Activated CD4-positive, alpha-beta T cell treated with anti-CD3 and anti-CD28 coated beads for 24 hours (primary cell): ENCODE measurements at regions not wholly inside any gene's neighbourhood (a gene's known extent, or its start where the extent isn't known, plus 50 kb on each side); places are given as distances from the start of the nearest gene placed in this dataset.
"Not testable (repeated sequence)": the region's sequence is repeated elsewhere in the genome, so short reads cannot be mapped to it uniquely, and the experiment has no call there.

Experiments used
- DNase-seq, 2 donors: peaks; one replicate each; pipeline ENCODE4 v3.0.0-alpha.2; 2020; ENCODE audit warnings: low read depth in 2 of 2

DNA sequence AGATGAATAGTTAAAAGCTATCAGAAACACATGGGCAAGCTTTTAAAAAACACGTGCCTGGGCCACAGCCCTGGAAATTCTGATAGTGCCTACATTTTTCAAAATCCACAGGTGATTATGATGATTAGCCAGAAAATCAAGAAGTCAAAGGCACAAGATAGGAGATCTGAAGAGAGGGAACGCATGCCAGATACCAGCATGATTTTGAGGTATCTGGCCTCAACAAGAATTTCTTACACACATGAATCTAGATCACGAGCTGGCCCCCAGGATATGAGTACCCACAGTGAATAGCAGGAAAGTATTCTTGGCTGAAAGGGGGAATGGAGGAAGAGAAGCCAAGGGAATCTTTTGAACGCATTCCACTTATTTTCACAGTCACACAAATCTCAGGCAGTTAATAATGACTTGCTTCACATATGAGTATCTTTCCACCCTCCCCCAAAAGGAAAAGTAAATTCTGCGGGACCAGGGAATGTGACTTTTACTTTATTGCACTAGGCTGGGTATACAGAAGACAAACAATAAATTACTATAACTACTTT is 438.2 kb downstream of the BCAT1 start:
- DNase-seq = no peak

DNA sequence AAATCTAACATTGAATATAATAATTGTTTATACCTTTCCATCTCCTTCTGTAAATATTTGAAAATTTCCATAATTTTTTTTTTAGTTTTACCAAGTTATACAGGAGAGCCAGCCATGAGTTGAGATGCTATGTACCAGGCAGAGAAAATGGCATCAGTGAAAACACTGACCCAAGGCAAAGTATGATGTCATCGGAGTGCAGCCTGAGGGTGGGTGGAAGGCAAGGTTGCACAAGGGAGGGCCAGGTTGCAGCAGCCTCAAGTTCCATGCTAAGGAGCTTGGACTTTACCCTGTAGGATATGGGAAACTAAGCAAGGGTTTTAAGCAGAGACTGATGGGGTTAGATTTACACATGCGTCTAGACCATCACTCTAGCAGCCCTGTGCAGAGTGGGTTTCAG is 441.1 kb downstream of the BCAT1 start:
- DNase-seq = no peak

DNA sequence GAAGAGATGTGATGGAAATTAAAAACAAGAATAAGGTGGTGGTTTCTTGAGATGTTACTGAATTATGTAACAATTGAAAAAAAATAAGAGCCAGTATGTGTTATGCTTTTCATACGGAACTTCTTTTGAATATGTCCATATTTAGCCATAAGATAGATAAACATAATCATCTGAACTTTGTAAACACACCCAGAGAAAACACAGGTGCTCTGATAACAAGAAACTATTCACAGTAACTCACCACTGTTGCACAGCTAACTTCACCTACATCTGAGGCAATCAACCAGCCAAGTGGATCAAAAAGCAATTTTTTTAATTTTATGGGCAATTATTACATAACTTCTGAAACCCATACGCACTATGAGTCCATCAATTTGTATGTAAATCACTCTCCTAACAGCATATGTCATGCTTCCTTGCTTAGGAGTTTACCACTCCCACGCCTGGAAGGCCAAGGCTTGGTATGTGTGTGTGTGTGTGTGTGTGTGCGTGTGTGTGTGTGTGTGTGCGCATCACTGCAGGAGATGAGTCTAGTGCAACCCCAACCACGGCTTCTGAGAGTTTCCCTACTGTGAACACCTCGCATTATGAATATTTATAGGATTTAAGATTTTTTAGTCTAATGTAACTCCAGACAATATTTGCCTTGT is 443.4 kb downstream of the BCAT1 start:
- no peak for DNase-seq

DNA sequence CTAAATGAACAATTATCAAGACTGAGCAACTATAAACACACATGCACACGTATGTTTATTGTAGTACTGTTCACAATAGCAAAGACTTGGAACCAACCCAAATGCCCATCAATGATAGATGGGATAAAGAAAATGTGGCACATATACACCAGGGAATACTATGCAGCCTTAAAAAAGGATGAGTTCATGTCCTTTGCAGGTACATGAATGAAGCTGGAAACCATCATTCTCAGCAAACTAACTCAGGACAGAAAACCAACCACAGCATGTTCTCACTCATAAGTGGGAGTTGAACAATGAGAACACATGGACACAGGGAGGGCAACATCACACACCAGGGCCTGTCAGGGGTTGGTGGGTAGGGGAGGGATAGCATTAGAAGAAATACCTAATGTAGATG is 445.4 kb downstream of the BCAT1 start:
- not testable (repeated sequence) for DNase-seq

DNA sequence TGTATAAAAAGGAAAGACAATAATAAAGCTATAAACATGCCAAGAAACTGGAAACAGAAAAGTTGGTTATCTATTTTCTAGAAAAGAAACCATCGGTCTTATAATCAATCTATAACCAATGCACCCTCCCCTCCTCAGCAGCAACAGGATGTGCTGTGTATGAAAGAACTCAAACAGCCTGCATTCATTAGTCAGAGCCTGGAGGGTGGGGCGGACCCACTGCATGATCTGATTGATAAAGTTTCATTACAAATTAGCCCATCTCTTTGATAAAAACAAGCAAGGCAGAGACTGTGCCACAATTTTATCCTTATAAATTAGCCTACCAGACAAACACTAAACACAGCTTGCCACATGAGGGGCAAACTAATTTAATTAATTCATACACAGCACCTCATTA is 448.1 kb downstream of the BCAT1 start:
- DNase-seq = no peak

DNA sequence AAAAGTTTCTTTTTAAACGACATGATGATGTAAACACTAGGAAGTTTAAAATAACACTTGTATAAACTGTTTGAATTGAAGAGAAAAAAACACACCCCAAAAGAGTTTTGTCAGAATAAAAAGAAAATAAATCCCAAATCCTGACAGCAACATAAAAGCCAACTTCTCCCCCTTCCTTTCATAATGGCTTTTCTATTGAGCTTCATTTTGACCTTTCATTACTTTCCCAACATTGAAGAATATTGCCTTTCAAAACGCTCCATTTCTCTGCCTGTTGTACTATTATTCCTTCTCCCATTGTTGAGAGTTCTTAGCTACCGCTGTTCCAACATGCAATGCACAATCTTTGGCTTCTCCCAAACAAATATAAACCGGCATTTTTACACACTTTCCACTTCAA is 448.5 kb downstream of the BCAT1 start:
- no peak for DNase-seq

DNA sequence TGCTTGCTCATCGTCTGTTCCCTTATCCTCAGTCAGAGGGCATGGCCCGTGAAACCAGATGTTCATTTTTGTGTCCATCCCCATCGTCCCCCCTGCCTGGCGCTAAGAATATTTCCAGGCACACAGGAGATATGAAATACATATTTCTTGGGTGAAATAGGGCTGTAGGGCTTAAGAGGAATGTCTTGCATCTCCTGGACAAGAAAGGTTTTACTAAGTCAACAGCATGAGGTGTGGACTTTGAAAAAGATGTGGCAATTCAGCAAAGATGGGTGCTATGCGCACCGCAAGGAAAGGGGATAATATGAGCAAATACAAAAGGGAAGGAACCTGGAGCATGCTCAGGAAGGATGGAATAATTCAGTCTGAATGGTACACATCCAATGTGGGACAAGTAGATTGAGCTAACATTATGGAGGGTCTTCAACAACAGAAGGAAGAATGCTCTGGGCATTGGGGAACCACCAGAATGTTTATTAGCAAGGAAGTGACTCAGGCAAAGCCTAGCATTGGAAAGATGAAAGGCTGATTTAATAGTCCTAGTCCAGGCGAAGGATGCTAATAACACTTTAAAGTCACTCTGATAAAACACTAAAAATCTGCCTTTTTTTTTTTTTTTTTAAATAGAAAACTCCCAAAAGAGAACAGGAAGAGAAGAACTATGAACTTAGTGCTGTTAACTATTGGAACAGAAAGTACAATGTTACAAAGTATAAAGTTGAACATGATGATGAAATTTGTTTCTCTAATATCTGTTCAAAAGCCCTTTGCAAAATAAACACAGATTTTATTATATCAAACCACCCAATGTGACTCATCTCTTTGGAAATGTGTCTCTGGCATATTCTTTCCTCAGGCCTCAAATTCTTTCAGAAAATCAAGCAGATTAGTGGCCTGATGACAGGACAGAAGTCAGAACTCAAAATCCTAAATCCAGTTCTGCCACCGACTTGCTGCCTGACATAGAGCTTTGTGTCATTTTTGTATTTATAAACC is 449.5 kb downstream of the BCAT1 start:
- DNase-seq = no peak

DNA sequence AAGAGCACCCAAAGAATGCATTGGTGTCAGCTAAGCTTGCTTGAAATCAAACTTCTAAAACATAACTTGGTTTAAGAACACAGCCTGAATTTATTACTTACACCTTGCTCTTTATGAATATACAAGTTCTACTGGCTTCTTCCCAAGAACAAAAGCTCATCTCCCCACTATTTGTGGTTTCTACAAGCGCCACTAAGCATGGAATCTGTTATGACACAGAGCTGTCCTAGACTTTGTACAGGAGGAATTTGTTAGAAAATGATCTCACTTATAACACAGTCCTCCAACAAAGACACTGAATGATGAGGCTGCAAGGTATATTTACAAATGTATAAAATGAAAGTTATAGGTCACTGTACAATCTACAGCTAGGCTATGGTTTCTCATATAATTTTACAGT is 452.1 kb downstream of the BCAT1 start:
- DNase-seq = no peak

DNA sequence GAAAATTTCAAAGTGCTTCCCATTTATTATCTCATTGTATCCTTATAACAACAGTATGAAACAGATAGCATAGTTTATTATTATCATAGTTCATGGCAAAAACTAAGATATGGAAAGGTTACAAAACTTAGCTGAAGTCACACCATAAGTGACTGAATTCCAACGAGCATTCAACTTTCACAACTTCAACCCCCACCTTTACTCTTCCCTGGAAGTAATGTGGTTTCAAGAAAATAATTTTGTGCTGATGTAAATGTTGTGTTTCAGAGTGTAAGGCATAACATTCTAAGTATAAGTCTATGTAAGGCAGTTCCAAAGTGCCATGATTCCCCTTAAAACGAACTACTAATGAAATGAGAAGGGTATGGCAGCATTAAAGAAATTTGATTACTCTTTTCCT is 454.5 kb downstream of the BCAT1 start:
- no peak for DNase-seq

DNA sequence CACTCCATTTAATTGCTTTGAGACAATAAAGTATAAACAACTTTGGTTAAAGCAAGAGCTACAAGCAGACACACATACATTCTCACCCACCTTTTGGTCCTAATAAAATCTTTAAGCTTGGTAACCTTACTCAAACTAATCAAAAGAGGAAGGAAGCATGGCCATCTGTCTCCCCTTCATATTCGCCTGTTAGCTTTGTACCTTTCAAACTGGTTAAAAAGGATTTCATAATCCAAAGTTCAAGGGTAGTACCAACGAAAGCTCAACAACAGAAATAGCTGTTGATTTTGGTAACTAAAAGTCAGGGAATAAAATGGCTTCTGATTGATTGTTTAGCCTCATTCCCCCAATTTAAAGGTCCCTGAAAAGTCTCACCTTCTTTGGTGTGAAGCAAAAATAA is 456.9 kb downstream of the BCAT1 start:
- no peak for DNase-seq

DNA sequence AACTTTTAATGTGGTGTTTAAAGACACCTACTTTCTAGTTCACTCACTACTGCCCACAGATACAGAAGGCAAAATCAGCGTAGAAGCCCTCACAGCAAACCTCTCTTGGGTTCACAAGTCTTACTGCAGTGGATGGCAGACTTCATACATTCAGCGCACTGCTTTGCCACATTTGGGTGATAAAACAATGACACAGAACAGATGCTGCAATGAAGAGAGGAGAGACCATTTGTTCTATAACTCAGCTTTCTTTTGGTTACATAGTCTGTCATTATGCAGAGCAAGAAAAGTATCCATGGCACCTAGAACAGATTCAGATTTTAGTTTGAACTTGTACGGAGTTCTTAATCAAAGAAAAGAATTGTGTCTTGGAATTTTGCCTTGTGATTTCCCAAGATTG is 459.0 kb downstream of the BCAT1 start:
- DNase-seq = no peak

DNA sequence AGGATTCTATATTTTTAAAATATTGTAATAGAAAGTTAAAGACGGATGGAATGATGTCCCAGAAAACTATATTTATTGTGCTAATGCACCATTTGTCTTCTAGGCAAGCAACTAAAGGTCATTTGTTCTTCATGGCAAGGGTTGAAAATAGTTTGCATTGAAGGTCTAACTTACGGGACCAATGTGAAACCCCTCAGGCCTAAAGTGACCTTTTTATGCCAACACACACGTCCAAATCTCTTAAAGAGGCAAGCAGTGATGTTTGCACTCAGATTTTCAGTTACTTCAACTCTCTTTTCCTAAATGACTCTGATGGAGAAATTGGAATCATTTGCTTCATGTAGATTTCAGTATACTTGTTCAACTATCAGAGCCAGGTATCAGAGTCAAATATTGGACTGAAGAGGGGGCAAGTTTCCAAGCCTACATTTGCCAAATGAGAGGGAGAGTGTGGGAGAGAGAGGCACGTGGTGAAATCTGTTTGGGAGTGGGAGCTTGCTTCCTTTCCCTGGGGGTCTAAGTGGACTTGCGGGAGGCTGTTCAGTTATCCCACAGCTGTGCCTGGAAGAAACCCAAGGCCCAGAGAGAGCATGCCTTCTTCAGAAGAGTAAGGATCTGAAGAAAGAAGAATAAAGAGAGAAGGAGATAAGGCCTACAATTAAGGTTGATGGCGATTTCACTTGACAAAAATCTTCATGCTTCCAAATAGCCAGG is 459.8 kb downstream of the BCAT1 start:
- no peak for DNase-seq

DNA sequence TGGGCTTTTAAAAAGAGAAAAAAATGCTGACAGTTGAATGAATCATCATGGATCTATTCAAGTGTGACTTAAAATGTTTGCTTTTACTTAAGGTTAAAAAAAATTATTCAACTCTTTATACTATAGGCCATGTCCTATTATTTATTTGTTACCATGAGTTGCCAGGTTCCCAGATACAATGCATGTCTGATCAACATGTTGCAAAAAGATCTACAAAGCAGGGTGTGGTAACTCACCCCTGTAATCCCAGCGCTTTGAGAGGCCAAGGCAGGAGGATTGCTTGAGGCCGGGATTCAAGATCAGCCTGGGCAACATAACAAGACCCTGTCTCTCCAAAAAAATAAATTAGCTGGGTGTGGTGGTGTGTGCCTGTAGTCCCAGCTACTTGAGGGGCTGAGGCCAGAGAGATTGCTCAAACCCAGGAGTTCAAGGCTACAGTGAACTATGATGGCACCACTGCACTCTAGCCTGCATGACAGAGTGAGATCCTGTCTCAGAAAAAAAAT is 460.8 kb downstream of the BCAT1 start:
- no peak for DNase-seq

DNA sequence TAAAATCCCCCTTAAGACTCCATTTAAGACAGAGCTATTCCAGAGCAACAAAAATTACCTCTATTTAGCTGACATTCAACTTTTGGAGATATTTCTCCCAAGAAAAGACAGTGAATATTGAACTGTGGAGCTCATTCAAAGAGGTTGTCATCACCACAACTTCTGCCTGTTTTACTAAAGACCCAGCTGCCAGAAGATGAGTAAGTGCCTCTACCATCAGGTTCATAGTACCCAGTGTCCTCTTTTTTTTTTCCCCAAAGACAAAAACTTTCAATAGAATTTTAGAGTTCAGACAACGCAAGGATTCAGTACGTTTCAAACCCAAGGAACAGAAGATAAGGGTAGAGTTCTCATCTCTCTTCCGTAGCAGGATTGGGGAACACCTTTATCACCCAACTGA is 461.3 kb downstream of the BCAT1 start:
- DNase-seq = no peak

DNA sequence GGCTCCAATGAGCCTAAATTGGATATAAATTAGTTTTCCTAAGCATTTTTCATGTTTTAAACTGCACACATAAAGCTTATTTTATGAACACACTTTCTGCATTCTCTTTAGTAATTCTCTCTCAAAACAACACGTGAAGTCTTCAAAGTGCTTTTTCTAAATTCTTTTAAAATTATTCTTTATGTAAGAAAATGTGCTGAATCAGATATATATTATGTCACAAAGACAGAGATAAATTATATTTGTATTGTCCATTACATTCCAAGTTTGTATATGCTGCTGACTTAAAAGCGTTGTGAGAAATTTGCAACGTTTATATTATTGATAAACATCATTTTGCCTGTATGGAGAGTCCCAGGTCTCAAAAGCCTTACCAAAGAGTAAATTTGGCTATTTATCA is 465.2 kb downstream of the BCAT1 start:
- no peak for DNase-seq

DNA sequence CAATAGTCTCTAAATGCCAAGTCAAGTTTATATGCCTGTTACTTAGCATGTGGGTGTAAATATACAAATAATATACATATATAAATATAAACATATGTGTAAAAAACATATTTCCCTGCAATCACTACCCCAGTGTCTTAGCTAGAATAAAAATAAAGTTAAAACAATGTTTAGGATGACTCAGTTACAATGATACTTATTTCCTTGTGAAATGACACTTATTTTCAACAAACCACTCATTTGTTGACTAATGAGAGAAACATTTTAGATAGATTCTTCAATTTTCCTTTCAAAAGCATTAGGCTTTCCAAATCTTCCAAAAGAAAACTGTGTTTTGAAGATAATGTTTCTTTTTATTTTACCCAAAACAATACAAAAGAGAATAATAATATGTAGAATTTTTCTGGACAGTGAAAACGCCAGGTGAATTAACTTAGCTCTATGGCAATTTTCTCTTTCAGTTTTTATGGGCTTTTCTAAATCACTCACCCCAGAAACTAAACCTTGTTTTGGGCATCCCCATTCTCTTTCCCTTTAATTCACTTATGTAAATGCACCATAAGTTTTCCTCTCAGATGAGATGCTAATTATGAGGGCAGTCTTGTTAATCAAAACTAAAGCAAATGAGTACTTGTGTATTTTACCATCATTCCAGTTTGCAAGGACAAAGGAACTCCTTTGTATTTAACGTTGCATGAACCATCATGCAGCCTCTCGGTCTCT is 465.9 kb downstream of the BCAT1 start:
- DNase-seq = no peak

DNA sequence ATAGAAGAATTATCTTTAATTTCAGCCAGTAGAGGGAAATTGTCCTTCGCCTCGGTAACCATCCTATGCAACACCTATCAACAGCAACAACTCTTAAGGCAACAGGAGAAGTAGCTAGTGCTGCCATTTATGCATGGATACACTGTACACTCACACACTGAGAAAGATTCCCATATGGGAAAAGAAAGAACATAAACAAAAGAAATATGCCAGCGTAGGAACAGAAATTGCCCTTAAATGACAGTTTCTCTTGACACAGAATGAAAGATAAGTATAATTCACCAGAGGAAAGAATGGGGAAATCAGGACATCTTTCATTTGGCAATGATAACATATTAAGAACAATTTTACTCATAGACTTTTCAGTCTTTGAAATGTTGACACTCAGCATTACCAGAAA is 466.9 kb downstream of the BCAT1 start:
- DNase-seq = no peak

DNA sequence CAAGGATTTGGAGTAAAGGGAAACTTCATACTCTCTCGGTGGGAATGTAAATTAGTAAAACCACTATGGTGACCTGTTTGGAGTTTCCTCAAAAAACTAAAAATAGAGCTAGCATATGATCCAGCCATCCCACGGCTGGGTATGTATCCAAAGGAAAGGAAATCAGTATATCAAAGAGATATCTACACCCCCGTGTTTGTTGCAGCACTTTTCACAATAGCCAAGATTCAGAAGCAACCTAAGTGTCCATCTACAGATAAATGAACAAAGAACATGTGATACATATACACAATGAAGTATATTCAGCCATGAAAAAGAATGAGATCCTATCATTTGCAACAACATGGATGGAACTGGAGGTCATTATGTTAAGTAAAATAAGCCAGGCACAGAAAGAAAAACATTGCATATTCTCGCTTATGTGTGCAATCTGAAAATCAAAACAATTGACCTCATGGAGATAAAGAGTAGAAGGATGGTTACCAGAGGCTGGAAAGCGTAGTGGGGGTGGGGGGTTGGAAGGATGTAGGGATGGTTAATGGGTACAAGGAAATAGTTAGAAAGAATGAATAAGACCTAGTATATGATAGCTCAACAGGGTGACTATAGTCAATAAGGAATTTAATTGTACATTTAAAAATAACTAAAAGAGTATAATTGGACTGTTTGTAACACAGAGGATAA is 468.0 kb downstream of the BCAT1 start:
- DNase-seq = no peak

DNA sequence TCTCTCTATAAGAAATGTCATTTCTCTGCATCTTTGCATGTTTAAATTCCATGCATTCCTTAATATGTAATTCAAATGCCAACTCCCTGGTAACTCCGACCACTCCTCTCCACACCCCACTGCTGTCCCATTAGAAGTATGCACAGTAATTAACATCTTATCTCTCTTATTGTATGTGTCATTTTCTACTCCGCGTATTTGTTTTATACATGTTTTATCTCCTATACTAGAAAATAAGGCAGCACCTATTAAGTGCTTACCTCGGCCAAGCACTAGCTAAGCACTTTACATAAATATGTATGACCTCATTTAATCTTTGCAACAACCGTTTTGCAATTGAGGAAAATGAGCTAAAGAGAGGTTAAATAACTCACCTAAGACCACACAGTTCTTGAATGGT is 469.8 kb downstream of the BCAT1 start:
- no peak for DNase-seq

DNA sequence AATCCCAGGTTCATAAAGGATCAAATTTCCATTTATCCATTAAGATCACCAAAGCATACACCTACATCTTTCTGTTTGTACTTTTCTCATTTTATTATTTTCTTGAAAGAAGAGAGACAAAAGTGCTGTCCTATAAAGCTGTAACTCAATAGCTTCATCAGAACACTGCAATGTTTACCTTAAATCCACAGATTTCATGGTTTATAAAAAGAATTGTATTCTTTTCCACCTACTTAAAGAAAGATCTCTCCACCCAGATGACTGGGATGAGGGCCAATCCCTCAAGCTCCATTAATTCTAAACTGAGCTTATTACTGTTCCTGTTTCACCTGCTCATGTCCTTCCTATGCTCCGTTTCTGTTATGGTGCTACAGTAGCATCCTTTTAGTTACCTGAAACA is 470.6 kb downstream of the BCAT1 start:
- DNase-seq = no peak

DNA sequence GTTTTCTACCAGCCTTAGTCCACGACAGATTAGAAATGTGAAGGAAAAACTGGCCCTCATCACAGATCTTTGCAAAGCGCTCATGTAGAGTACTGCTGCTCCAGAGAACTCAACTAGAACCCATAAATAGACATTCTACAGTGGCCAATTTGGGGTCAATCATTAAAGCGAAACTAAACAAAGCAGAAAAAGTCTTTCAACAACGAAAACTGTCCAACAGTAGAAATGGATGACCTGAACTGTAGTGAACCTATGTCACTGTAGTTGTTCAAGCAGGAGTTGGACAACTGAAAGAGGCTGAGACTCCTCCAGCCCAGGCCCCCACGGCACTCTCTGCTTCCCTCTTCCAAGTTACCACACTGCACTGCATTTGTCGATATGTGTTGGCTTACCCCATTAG is 472.6 kb downstream of the BCAT1 start:
- DNase-seq = no peak
